HCEC 1CT (cell line): ENCODE measurements at regions not wholly inside any gene's neighbourhood (a gene's known extent, or its start where the extent isn't known, plus 50 kb on each side); places are given as distances from the start of the nearest gene placed in this dataset.
"Not testable (repeated sequence)": the region's sequence is repeated elsewhere in the genome, so short reads cannot be mapped to it uniquely, and the experiment has no call there.

Source experiments
- DNase-seq: peaks from one replicate; pipeline ENCODE4 v3.0.0-alpha.2; 2017

DNA sequence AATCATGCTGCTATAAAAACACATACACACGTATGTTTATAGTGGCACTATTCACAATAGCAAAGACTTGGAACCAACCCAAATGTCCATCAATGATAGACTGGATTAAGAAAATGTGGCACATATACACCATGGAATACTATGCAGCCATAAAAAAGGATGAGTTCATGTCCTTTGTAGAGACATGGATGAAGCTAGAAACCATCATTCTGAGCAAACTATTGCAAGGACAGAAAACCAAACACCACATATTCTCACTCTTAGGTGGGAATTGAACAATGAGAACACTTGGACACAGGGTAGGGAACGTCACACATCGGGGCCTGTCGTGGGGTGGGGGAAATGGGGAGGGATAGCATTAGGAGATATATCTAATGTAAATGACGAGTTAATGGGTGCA is 97.1 kb upstream of the PRKCQ start:
- not testable (repeated sequence) for DNase-seq

DNA sequence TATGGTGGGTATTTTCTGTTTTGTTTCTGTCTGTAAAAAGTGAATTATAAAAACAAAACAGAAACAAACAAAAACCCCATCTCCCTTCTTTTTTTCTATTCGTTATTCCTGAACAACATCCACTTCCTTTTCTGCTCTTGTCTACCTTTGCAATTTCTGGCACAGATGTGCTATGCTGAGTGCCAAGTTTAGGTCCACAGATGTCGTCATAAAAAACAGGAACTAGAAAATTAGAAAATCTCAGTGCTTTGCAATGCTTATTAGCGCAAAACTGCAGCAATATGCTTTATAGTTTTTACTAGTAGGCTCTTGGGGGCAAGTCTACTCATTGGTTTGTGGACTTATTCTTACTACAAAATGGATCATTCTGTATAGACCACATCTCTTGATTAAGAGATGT is 94.2 kb upstream of the PRKCQ start:
- DNase-seq: no peak

DNA sequence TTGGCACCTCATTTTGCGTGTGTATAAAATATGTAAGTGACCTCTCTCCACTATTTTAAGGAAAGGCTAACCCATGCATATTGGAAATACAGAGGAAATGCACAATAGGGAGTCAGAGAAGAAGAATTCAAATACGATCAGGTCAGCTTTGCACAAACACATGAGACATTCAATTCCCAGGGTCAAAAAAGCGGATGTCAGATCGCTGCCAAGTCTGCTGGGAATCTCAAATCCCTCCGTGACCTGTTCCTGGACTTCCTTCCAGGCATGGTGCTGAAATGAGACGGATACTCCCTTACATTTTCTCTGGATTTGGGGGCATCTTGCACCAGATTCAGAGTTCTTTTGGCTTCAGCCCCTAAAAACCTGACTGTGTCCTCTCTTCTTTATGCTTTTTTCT is 91.9 kb upstream of the PRKCQ start:
- no peak for DNase-seq

DNA sequence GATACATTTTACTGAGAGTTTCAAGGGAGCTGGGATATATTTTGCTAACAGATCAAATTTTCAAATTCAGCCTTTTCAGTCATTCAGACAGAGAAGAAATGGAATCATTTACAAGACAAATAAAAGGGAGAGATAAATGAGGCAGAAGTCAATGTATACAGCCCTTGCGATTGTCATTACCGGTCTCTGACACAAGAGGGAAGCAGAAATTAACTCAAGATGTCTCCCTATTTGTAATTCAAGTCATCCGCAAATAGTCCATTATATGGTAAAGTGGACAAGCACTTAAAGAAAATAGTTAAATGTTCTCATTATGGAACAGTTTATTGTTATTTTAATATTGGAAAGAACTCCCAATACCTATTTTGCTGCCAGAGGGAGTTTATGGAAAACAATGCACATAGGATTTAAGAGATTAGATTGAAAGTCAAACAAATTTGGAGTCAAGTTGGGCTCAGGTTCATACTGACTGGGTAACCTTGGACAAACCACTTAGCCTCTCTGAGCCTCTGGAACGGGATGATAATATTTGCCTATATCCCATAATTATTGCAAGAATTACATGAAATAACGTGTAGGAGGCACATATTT is 89.3 kb upstream of the PRKCQ start:
- peak; percentile 66 for DNase-seq

DNA sequence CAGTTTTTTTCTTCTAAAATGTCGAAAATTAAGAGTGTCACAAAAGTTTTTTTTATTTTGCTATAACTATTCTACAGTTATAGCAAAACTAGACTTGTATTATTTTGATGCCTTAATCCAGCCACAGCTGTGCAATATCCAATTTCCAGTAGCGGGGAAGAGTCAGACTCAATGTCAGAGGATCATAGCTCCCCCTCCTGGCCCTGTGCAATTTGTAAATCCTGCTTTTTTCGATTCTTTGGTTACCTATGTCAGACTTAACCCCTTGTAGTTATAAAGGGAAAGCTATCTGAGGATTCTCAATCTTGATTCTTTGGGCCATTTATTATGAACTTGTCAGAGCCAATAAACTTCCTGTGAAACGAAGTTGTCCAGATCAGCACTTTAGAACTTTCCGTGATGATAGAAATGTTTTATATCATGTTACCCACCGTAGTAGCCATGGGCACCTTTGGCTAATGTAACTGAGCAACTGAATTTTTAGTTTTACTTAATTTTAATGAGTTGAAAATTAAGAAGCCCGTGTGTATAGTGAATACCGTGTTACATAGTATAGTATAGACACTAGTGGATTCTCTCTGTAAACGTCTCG is 87.7 kb upstream of the PRKCQ start:
- DNase-seq: peak; percentile 44

DNA sequence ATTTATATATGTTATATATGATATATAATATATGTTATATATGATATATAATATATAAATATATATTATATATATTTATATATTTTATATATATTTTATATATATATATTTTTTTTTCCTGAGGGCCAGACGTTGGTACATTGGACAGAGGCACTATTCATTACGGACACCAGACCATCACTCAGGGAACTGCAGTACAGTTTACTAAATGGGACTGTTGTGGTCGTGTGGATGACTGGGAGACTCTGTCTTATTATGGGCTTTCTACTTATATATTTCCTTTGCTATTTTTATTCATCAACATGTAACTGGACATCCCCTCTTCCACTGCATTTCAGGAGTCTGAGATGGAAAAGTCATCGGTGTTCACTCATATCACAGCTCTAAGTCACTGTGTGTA is 87.1 kb upstream of the PRKCQ start:
- DNase-seq: no peak

DNA sequence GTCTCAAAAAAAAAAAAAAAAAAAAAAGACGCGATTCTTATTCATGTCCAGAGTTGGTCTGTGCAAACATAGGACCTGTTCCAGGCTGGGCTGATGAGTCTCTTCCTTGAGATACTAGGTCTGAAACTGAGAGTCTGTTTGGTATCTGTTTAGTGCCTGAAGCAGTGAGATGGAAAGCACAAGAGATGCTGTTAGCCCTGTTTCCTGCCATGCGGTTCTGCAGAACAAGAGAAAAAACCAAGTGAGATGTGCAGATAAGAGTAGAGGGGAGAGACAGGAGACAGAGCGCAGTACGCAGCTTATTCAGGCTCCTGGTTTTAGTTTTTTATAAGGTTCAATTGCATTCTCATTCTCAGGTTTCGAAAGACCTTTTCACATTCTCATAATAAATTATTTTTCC is 85.8 kb upstream of the PRKCQ start:
- DNase-seq: no peak

DNA sequence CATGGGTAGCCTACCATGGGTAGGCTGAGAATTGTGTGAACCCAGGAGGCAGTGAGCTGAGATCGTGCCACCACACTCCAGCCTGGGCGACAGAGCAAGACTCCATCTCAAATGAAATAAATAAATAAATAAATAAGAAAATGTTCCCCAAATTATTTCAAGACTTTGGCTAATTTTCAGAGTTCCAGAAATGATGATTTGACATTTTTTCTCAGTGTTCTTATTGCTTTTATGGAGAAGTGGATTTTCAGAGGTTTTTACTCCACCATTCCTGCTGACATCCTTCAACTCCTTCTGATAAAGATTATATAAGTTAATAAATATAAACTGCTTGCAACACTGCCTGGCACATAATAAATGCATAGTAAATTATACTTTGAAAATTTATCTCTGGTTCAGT is 80.4 kb upstream of the PRKCQ start:
- no peak for DNase-seq

DNA sequence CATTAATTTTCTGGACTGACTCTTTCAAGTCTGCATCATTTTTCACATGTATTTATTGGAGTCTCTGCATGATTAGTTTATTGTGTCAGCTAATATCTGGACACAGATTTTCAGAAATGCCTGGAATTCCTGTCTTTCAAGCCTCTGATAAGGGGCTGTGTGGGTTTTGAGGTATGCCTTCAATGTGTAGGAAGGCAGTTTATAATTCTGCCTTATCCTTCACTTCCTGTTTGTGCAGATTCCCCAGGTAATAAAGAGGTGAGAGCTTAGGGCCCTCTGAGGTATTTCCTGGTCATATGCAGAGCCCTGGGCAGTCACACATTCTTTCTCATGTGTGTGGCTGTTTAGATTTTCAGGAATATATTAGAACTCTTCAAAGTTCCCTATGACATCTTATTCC is 79.4 kb upstream of the PRKCQ start:
- DNase-seq: no peak

DNA sequence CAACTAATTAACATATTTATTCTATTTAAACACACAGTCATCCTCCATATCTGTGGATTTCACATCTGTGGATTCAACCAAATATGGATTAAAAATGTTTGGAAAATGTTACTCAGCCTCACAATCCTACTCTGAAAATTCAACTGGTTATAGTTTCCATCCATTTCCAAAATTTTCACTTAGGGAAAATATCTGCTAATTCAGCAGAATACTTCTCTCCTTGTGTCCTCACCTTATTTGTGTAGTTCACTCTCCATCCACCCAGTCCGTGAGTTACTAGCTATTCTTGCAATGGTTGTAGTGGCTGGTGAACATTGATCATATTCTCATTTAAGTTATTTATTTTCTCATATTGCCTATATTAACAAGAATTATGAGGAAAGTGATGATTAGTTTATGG is 77.6 kb upstream of the PRKCQ start:
- DNase-seq: no peak

DNA sequence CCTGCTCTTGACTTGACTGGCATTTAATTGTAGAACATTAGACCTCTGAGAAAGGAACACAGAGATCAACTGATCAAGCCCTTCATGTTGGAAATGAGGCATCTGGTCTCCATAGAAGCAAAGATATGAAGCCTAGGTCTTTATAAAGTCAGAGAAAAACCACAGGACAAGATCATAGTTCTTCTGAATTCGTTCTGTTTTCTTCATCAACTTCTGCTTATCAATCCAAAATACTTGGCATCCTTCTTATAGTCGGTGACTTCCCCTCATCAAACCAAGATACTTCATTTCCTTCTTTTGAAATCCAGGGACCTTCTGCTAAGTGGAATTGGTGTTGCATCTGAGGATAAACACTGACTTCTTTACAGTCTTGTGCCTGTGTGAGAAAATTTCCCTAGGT is 77.1 kb upstream of the PRKCQ start:
- DNase-seq: no peak

DNA sequence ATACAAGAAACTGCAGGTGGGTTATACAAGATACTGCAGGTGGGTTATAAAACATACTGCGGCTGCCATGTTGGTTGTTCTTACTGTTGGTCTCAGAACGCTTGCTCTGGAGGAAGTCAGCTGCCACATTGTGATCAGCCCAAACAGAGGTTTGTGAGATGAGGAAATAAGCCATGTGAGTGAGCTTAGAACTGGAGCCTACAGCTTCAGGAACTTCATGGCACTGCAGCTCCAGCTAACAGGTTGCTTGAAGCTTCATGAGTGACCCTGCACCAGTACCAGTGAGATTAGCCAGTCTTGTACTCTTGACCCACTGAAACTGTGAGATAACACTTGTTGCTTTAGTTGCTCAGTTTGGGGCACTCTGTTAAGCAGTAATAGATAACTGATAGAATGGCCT is 74.5 kb upstream of the PRKCQ start:
- DNase-seq: no peak

DNA sequence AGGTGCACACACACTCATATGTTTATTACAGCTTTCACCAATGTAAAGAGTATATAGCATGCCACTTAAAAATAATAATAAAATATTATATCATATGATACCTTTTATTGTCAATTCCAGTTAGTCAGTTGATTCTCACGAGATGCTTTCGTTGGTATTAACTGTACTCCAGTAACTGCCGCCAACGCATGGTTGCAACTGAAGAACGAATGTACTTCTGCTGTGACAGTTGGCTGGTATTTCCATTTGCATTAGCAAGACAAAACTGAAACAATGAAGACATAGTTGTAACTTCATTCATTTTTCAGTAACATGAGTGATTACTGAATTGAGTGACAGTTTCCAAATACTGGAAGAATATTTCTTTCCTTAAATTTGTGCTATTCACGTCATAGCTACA is 70.5 kb upstream of the PRKCQ start:
- DNase-seq: no peak

DNA sequence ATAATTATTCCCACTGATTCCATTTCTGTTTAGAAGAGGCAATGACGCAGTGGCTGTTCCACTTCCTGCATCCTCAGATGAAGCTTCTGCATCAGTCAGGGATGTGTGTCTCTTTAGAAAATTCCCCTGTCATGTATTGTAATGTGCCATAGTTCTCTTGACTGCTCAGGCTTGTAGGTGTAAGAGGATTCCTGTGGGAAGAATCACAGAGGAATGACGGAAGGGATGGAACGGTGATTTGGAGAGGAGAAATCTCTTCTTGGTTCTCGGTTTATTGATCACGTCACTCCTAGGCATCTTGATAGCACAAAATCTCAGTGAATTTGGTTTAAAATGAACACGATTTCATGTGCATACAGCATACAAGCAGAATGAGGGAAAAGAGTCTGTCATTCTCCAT is 69.8 kb upstream of the PRKCQ start:
- no peak for DNase-seq

DNA sequence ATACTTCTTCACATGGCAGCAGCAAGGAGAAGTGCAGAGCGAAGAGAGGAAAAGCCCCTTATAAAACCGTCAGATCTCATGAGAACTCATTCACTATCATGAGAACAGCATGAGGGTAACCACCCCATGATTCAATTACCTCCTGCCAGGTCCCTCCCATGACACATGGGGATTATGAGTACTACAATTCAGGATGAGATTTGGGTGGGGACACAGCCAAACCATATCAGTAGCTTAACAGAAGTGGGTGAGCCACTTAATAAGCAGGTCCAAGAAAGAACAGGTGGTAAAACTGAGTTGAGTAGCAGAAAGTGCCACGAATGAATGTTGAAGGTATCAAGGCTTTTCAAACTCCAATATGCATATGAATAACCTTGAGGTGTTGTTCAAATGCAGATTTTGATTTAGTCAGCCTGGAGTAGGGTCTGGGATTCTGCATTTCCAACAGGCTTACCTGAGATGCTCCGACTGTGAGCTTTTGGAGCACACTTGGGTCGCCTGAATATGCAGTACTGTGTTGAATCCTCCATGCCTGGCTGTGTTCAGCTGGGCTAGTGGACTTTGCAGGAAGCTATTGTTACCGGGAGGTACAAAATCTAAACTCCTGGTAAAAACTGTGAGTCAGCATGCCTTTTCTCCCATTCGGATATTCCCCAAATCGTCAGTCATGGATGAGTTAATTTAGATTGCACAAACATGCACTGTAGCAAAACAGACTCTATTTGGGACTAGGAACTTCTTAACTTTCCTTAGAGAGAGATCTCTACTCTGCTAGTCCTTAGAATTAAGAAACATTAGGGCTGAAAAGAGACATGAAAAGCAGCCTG is 69.0 kb upstream of the PRKCQ start:
- DNase-seq: no peak

DNA sequence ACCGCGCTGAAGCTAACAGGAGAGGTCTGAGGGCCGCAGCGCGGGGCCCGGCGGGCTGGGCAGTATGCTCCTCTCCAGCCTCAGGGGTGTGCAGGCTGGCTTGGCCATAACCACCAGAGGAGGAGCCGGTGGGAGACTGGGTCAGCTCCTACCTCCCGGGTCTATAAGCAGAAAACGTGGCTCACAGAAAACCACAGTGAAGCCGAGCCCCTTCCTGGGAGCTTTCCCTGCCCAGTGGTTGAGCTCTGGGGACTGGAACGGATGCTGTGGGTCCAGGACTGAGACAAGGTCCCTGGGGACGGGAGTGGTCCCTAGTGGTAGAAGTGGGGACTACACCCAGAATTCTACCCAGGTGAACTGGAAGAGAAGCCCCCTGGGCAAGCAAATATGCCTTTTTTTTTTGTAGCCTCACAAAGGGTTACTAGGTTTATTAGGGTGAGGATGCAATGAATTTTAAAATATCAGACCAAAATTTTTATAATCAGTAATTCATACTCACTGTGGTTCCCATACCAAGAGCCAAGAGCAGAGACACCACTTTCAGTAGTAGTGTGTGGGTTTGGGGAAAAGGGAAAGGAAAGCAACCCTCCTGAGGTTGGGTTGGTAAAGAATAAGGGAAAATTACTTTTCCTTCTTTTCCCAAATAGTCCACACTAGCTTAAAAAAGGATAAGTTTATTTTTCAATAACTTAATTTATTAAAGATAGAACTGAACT is 67.9 kb upstream of the PRKCQ start:
- peak; percentile 17 for DNase-seq

DNA sequence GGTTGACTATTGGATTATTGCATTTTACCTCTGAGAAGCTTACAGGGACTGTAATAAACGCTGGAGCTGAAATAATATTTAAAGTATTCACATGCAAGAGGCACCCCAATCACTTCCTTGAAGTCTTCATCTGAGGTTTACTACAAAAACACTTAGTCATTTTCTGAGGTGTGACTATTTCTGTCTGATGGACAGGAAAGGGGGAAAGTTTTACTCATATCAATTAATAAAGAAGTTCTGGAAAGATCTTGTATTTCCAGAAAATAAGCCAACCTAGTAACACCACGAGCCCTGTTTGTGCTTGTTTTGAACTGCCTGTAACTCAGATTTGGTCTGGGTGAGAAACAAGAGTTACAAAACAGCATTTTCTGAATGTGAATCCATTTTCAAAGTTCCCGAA is 63.9 kb upstream of the PRKCQ start:
- no peak for DNase-seq

DNA sequence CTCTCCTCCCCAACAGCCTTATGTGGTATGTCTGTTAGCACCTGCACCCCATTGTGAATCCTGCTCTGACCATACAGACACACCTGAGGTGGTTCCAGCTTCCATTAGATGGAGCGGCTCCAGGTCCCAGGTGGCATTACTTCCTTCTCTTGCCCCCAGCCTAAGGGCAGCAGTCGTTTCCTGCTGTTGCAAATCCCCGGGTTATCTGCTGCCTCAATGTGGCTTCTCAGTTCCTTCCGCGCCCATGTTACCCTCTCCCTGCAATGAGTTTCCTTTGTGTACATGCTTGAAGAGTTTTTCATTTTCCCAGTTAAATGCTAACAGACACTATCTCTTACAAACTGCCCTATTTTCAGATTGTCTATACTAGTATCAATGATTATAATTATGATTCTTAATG is 62.8 kb upstream of the PRKCQ start:
- DNase-seq: no peak

DNA sequence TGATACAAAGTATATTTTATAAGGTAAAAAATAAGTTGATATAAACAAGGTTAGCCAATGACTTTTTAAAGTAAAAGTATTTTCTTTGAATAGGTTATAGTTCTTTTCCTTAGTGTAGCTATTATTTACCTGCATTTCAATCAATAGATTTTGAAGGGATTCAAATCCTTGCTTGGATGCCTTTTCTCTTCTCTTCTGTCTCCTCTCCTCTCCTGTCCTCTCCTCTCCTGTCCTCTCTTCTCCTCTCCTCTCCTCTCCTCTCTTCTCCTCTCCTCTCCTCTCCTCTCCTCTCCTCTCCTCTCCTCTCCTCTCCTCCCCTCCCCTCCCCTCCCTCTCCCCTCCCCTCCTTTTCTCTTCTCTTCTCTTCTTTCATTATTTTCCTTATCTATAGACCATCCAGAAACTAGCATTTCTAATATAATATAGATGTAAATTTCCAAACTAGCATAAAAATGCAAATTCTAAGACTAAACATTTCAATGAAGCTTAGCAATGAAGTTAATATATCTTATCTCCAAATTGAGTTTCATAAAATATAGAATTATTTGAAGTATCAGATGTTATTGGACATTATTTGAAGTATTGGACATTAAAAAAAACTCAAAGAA is 60.5 kb upstream of the PRKCQ start:
- no peak for DNase-seq

DNA sequence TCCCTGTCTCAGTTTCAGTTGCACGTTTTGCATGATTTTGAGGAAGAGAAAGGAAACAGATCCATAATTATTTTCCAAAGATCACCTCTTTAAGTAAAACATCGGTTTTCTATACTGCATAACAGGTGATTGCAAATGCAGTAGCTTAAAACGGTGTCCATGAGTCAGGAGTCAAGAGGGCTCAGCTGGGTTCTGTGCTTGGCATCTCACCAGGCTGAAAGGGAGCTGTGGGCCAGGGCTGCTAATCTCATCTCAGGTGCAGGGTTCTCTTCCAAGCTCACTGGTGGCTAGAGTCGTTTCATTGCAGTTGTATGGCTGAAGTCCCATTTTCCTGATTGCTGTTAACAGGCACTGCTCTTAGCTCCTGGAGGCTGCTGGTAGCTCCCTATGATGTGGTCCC is 57.0 kb upstream of the PRKCQ start:
- no peak for DNase-seq

DNA sequence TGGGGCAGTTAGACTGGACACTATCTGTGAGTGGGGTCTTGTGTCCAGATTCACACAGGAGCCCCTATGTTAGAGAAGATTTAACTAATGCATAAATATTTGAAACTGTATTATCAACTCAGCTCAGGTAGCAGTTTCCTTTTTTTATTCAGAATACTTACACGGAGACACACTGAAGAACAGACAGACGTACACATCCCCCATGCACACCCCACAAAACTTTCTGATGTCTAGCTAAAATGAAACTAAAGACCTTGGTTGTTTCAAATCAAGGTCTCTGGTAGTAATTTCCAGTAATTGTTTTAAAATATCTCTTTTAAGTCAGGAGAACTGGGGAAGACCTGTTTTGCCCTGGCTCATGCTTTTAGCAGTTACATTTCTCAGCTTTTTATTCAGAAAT is 55.7 kb upstream of the PRKCQ start:
- DNase-seq: no peak
